Ureter (tissue), 1 donor: ENCODE measurements at regions not wholly inside any gene's neighbourhood (a gene's known extent, or its start where the extent isn't known, plus 50 kb on each side); places are given as distances from the start of the nearest gene placed in this dataset.

Experiments
- DNase-seq: peaks from one replicate; pipeline ENCODE4 v3.0.0-alpha.2; 2020; ENCODE audit warnings: low spot score
- donor health status: DM: yes; HTN: yes; CAD: no.

DNA sequence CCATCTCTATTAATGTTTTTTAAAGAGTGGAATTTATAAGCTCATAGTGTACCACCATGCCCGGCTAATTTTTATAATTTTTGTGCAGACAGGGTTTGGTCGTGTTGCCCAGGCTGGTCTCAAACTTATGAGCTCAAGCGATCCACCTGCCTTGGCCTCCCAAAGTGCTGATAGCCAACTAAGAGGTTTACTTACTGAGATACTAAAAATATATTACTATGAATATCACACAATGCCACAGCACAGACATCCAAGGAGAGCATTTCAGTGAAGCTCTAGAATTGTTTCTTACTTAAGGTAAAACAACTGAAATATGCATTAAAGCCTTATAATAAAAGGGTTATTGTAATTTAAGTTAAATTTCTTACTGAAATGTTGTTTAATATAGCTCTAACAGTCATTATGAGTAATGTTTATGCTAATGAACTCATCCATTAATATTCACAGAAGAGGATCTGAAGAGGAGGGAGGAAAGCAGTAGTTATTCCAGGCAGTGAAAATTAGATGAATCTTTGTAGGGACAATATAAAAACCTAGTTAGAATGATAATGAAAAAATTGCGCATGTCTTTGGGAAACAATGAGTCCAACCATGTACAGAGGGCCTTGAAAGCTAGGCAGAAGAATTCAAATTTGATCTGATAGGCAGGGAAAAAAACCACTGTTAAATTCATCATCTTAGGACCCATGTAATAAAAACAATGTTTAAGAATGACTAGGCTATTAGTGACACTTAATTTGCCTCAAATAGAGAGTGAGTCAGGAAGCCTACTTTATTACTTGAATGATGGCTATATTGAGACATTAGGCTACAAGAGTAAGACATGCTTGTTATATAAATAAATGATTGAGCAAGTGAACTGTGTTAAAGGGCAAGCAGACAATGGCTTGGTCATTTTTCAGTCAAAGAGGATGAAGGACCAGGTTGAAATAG lies 99.2 kb downstream of the SLC41A2 start:
- DNase-seq: no peak

DNA sequence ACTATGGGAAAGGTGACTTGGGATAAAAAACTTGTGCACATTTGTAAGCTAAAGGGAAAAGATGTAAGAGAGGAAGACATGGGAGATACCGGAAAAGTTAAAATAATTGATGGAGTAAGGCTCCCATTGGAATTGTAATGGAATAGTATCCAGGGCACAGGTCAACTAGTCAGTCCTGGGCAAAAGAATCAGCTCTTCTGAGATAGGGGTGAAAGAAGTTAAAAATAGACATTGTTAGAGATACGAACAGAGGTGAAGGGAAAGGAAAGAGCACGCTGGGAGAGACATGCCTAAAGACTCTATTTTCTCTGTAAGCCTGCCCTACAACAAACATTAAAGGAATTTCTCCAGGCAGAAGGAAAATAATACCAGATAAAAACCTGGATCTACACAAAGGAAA lies 101.6 kb downstream of the SLC41A2 start:
- DNase-seq: no peak

DNA sequence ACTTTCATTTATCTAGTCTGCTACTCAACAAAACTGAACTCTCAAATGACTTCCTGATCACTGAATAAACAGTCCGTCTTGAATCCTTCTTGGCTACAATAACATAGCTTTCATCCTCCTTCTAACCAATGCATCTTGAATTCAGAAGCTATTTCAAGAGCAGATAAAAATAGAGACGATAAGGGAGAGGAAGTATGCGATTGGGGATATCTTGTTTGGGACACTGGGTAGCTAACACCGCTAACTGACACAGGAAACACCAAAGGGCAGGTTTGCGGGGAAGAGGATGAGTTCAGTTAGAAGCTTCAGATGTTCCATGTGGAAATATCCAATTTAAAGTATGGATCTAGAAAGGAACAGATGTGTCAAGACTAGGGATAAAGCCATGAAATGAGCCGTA lies 102.5 kb downstream of the SLC41A2 start:
- no peak for DNase-seq

DNA sequence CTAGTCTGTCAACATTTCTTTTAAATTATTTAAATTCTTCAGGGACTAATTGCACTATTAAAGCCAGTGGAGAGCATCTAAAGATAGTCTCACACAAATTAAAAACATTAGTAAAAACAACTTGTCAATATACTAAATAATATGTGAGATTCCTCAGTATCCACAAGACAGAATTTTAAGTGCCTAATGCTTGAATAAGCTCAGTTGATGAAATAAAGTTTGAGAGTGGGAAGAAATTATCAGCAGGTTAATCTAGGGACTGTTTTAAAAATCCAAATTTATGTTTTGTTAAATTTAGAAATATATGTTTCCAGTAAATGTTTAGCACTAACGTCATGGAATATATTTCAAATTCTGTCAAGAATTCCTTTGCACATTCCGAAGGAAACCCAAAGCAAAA lies 105.2 kb downstream of the SLC41A2 start:
- no peak for DNase-seq

DNA sequence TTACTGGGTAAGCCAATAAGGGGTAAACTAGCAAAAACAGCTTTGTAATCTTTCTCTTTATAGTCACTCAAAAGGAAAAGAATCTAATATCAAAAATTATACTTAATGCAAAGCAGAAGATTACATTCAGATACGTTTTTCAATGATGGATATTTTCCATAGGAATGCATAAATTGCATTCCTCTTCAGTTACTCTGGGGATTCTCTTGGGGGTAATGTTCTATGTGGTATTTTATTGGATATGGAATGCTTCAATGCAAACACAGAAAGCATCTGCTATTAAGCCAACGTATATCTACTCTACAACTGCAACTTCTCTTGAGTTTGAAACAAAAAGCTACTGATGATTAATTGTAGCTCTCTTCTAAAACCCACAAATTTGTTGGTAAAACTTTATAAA lies 106.0 kb downstream of the SLC41A2 start:
- no peak for DNase-seq

DNA sequence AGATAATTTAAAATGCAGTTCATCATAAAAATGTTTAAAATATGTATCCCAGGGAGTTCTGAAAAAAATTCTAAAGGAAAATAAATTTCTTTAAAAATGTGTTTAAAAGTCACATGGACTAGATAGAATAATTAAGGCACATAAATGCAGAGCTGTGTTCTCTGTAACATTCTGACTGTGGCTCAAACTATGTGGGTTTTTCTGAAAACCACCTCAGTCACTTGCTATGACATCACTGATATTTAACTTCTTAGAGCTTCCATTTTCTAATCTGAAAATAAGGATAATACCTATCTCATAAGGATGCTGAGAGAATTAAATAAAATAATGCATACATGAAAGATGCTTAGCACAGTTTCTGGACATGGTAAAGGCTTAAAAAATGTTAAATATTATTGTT lies 107.3 kb downstream of the SLC41A2 start:
- DNase-seq: no peak

DNA sequence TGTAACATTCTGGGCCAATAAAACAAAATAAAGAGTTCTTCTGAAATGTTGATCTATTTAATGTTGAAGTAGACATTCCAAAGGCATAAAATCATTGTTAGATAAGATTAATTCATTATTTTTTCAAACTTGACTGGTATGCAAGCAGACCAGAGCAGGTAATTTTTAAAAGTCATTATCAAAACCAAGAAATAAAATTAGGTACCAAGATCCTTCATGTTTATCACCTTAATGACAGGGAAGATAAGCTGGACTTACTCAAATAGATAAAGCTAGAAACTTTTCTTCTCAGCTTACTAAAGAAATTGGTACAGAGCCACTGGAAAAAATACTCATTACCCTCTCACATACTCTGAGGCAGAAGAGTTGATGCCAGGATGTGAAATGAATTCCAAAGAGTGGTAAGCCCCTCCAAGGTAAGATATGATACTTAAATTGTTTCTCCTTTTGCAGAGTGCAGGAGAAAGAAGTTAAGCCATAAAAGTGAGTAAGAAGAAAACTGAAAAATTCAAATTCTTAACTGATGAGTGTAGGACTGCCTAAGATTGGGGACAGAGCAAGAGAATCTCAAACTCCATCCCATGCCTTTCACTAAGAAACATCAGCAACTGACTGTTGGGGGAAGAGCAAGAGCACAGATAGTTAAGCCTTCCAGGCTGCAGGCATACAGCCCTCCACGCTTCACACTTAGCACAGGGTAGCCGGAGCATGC lies 111.9 kb downstream of the SLC41A2 start:
- DNase-seq: no peak

DNA sequence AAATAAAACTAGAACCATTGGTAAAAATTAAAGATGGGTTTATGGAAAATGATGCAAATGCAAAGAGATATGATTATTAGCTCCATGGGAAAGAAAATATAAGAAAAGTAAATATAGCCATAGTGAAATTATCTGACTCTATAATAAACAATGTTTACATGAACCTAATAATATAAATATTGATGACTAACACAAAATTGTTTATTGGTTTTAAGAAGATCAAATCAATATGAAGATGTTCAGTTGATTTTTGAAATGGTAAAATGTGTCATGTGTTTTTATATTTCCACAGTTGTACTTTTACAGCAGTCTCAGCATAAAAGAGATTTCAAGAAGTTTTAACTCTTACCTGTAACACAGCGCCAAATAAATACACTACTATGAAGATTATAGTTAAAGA lies 114.0 kb downstream of the SLC41A2 start:
- DNase-seq: no peak

DNA sequence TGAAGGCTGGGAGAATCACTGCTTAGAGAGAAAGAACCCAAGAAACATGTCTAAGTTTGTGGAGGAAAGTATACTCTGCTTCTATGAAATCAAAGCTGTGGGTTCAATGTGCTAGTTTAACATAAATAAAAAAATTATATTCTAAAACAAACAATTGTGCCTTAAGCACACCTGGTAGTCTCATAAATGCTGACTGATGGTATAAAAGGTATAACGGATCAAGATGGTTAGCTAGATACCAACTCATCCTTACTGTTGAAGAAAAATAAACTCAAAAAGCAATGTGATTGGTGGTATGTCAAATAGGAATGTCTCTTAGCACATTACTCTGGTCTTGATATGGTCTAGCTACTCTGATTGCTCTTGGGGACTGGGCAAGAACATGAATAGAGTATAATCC lies 117.8 kb downstream of the SLC41A2 start:
- no peak for DNase-seq

DNA sequence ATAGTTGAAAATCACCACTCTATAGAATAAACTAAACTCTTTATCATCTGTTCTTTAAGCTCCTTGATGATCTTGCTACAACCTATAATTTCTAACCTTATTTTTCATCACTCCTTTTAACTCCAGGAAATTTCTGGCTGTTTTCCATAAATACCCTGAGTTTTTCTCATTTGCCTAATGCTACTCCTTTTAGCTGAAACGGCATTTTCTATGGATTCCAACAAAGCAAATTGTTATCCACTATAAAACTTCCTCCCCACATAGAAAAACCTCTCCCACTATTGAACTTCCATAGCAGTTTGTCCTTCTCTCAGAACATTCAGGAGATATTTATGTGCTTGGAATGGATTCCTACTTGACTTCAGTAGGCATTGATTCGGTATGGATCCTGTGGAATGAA lies 122.8 kb downstream of the SLC41A2 start:
- DNase-seq: no peak

DNA sequence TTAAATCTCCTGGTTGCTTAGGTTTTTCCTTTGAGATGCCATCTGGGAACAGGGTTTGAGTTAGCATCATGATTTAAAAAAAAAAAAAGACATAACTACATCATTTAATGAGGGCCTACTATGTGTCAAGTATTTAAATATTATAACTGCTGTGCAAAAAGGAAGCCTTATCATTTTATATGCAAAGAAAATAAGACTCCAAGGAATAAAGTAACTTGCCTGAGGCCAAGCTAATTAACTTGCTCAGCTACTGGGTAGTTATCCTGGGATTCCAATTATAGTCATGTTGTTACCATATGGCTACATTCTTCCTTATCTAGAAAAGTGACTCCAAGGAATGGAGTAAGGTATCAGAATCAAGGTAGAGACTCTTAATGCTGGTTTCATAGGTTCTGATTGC lies 123.5 kb downstream of the SLC41A2 start:
- DNase-seq: no peak

DNA sequence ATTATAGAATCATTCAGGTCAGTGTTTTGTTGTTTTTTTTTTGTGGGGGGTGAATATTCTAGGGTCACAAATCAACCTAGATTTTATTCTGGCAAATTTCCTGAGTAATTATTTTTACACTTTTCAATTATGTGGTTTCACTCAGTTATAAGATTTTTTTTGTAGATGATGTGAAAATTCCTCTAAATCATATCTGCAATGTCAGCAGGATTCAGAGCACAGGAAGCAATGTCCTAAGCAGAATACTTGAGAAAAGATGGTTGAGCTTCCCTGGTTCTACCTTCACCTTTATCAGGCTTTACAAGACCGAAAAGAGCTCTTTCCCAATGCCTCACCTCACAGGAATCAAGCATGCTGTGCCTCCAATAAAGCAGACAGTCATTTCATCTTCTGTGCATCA lies 124.3 kb downstream of the SLC41A2 start:
- DNase-seq: no peak

DNA sequence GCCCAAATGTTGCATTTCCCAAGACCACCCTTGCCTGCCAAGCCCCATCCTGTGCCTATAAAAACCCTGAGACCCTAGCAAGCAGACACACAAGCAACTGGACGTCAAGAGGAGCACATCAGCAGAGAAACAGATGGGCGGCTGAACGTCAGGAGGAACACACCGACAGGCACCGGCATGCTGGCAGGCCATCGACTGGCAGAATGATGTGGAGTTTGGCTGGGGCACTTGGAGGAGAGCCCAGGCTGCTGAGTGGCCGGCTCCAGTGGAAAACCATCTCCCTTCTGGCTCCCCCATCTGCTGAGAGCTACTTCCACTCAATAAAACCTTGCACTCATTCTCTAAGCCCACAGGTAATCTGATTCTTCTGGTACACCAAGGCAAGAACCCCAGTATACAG lies 130.1 kb downstream of the SLC41A2 start:
- no peak for DNase-seq

DNA sequence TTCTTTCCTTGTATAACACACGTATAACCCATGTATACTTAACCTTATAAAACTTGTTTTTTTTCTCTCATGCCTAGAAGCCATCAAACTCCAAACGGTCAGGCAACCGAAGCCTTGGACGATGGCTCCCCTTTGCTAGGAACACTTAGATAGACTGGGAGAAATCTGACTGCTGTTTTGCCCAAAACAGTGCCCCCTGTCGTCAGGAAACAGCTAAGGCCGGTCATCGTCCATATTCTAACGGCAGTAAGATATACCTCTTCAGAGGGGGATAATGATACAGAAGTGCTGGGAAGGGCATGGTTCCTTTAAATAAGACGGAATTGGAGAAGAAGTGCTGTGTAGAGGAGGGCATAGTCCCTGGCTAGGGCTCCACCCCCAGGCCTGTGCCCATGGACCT lies 130.5 kb downstream of the SLC41A2 start:
- DNase-seq: no peak

DNA sequence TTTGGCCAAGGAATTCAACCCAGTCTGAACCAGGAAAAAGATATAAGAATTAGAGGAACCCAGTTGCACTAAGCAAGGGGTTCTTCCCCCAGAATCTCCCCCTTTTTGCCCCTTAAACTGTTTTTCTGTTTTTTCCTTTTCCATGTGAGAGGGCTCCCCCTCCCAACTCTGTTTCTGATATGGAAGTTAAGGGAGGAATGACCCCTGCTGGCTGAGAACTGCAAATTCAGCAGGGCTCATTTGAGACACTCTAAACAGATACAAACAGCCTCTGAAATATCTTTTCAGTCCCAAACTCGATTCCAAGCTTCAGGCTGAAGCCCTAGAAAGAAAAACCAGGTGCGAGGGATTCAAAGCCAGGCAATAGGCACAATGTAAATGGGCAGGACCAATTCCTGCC lies 132.7 kb downstream of the SLC41A2 start:
- DNase-seq: no peak

DNA sequence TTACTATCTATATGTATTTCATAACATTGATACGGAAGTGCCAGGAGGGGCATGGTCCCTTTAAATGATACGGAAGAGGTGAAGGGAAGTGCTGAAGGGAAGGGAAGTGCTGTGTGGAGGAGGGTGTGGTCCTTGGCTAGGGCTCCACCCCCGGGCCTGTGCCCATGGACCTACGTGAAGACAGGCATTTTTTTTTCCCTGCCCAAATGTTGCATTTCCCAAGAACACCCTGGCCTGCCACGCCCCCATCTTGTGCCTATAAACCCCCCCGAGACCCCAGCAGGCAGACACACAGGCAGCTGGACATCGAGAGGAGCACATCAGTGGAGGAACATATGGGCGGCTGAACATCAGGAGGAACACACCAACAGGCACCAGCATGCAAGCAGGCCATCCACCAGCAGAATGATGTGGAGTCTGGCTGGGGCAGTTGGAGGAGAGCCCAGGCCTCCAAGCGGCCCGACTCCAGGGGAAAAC lies 134.1 kb downstream of the SLC41A2 start:
- no peak for DNase-seq

DNA sequence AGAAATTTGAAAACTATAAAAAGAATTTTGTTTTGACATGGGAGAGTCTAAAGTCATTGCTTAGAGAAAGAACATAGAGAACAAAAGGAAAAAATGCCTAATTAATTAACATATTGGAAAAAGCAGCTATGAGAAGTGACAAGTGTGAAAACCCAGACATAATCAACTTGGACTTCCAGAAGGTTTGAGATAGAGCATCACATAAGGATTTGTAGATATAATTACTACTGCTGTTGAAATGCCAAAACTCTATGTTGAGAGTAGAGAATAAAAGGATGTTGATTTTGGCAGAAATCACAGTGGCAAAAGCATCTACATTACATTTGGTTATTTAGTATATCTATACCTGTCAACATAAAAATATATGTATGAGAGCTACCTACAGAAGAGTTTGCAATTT lies 135.1 kb downstream of the SLC41A2 start:
- no peak for DNase-seq

DNA sequence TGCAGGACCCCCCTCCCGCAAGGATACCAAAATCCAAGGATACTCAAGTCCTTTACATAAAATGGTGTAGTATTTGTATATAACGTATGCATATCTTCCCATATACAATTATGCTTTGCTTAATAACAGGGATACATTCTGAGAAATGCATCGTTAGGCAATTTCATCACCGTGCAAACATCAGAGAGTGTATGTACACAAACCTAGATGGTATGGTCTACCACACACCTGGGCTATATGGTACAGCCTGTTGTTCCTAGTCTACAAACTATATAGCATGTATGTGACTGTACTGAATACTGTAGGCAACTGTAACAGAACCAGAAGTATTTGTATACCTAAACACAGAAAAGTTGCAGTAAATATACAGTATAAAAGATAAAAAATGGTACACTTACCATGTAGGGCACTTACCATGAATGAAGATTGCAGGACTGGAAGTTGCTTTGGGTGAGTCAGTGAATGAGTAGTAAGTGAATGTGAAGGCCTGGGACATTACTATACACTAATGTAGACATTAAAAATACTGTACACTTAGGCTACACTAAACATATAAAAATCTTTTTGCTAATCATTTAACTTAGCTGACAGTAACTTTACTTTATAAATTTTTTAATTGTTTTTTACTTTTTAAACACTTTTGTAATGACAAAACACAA lies 141.1 kb downstream of the SLC41A2 start:
- DNase-seq: no peak

DNA sequence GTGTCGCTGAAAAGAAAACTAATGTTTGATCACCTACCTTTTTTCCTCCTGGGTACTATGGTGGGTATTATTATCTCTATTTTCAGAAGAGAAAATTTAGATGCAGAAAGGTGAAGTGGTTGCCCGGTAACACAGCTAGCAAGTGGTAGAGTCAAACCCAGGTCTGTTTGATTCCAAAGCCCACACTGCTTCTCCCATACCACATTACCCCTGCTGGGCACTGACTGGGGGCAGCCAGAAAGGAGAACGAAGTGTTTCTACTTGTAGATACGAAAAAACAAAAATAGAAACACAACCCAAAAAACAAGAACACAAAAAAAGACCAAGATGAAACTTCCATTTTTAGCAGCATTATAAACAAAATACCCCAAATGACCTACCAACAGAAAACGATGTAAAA lies 142.2 kb downstream of the SLC41A2 start:
- DNase-seq: no peak

DNA sequence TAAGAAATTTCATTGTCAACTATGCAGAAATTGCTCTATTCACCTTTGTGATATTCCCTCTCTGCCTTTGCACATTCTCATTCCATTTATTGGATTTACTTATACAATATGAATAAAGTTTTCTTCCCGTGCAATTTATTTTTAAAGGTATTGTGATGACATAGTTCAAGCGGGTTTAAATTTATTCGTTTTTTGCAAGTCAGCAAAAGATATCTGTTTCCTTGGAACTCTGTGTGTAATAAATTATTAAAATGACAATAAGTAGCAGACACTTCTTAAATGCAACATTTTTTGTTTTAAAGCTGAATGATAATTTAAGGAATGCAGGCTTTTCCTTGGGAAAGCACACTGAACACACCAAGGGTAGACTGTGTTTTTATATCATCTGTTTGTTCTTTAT lies 143.1 kb downstream of the SLC41A2 start:
- DNase-seq: no peak
